ENCODE measurements at regions not wholly inside any gene's neighbourhood (a gene's known extent, or its start where the extent isn't known, plus 50 kb on each side); places are given as distances from the start of the nearest gene placed in this dataset.

- DNase-seq = no peak
These were observed 142.0 kb downstream of the PTPN20 start for GRCh38 chr10:47053081-47053798.

- DNase-seq = no peak
These were observed 143.7 kb downstream of the PTPN20 start for GRCh38 chr10:47054974-47055373.

- no peak for DNase-seq
These were observed 144.4 kb downstream of the PTPN20 start for GRCh38 chr10:47055386-47056246.

- no peak for DNase-seq
These were observed 145.0 kb downstream of the PTPN20 start for GRCh38 chr10:47056247-47056510.

GRCh38 chr10:47057471-47057870 lies 146.2 kb downstream of the PTPN20 start:
- no peak for DNase-seq

GRCh38 chr10:47058032-47058702 lies 146.9 kb downstream of the PTPN20 start:
- no peak for DNase-seq

GRCh38 chr10:47058961-47059391 lies 147.7 kb downstream of the PTPN20 start:
- DNase-seq = peak; percentile 76

GRCh38 chr10:47059606-47060311 lies 148.5 kb downstream of the PTPN20 start:
- DNase-seq = no peak

GRCh38 chr10:47060356-47060755 lies 149.1 kb downstream of the PTPN20 start:
- no peak for DNase-seq

- DNase-seq = no peak
These were observed 149.8 kb downstream of the PTPN20 start for GRCh38 chr10:47060993-47061500.

GRCh38 chr10:47061776-47062175 lies 150.5 kb downstream of the PTPN20 start:
- no peak for DNase-seq

GRCh38 chr10:47062441-47063200 lies 151.4 kb downstream of the PTPN20 start:
- no peak for DNase-seq

- peak; percentile 18 for DNase-seq
These were observed 152.6 kb downstream of the PTPN20 start for GRCh38 chr10:47063858-47064257.

GRCh38 chr10:47065903-47066302 lies 154.7 kb downstream of the PTPN20 start:
- no peak for DNase-seq

- DNase-seq = no peak
These were observed 157.0 kb downstream of the PTPN20 start for GRCh38 chr10:47067949-47068940.

- no peak for DNase-seq
These were observed 159.3 kb downstream of the PTPN20 start for GRCh38 chr10:47070541-47070940.

- no peak for DNase-seq
These were observed 160.7 kb downstream of the PTPN20 start for GRCh38 chr10:47071891-47072290.

GRCh38 chr10:47073967-47074366 lies 162.7 kb downstream of the PTPN20 start:
- no peak for DNase-seq

- DNase-seq = no peak
These were observed 165.7 kb downstream of the PTPN20 start for GRCh38 chr10:47076949-47077361.

- DNase-seq = no peak
These were observed 166.2 kb downstream of the PTPN20 start for GRCh38 chr10:47077386-47077785.

GRCh38 chr10:47077941-47078340 lies 166.7 kb downstream of the PTPN20 start:
- no peak for DNase-seq

All from NCI-H510A treated with DMSO at 0.1 percent for 48 hours (cell line).